Prostate gland (tissue), 2 donors: ENCODE measurements at regions not wholly inside any gene's neighbourhood (a gene's known extent, or its start where the extent isn't known, plus 50 kb on each side); places are given as distances from the start of the nearest gene placed in this dataset.
"Not testable (repeated sequence)": the region's sequence is repeated elsewhere in the genome, so short reads cannot be mapped to it uniquely, and the experiment has no call there.

Experiments
- DNase-seq: peaks from one replicate; pipeline ENCODE4 v3.0.0-alpha.2; 2019; ENCODE audit warnings: low spot score
- H3K27ac ChIP-seq, 2 donors: fragments of 200-600 bp; sonication (generic); 2 replicates each; pipeline ENCODE4 v1.5.1; 2017 to 2019
- H3K27me3 ChIP-seq: fragments of 200-600 bp; sonication (generic); replicated peaks from 2 replicates; pipeline ENCODE4 v1.5.1; 2019; ENCODE audit not compliant: insufficient read depth
- H3K36me3 ChIP-seq, 2 donors: fragments of 200-600 bp; sonication (generic); 1 replicate in 1 of 2; 2 replicates in 1 of 2; pipeline versions ENCODE4 v1.5.1 to v1.8.1; 2017 to 2019
- H3K4me1 ChIP-seq: fragments of 200-600 bp; sonication (generic); replicated peaks from 2 replicates; pipeline ENCODE4 v1.5.1; 2019
- H3K4me3 ChIP-seq, 2 donors: fragments of 200-600 bp; sonication (generic); 2 replicates each; pipeline ENCODE4 v1.5.1; 2017 to 2019
- H3K9me3 ChIP-seq: fragments of 200-600 bp; sonication (generic); 2 replicates; pipeline ENCODE4 v1.5.1; 2017
- CTCF ChIP-seq, 4 experiments: fragments of 200-600 bp in 2 of 4; fragments of 450-650 bp in 2 of 4; sonication (generic) in 2 of 4; IDR thresholded peaks; 1 replicate in 3 of 4; 2 replicates in 1 of 4; pipeline ENCODE4 v1.5.1; 2016 to 2019; ENCODE audit warnings: antibody characterized with exemption in 4 of 4, mild to moderate bottlenecking in 2 of 4, moderate library complexity in 2 of 4
- POLR2A ChIP-seq: fragments of 450-650 bp; IDR thresholded peaks from one replicate; pipeline ENCODE4 v1.6.1; 2016; ENCODE audit warnings: antibody characterized with exemption, mild to moderate bottlenecking
- POLR2AphosphoS5 ChIP-seq: sonication (generic); formaldehyde crosslinking; IDR thresholded peaks from one replicate; pipeline ENCODE4 v1.6.1; 2017; ENCODE audit warnings: antibody characterized with exemption
- WGBS: methylation state at CpG from one replicate; pipeline ENCODE4 v1.1.5; 2018; 5-methylcytosine and 5-hydroxymethylcytosine counted together
- intact Hi-C: fragments of 100-400 bp; cut with DNase I; formaldehyde crosslinking; loops from one replicate; pipeline ENCODE4 v1.14.2; 2022

DNA sequence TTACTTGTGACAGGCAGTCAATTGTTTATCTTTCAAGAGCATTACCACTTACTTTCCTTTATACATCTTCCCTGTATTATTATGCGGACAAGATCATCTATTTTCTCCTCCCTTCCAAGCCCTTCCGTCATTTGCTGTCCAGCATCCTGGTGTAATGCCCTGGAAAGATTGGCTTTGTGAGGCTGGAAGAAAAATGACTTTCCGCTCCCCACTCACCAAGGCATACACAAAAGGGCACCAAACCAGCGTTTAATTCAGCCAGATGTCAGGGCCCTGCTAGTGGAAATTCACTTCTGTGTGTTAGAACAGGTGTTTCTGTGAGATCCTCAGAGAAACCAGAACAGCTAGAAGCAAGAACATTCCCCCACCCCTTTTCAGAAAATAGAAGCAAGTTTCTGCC is 128.1 kb upstream of the NANOS1 start:
- no peaks in the 10 kb centered on the region for H3K4me1 ChIP-seq
- DNase-seq: no peak
- H3K9me3 ChIP-seq: no peaks in the 10 kb centered on the region
- H3K27me3 ChIP-seq: no peaks in the 10 kb centered on the region
- WGBS: 78% methylated on average over 4 of the region's 4 CpGs
- H3K4me3 ChIP-seq: no peak overlapping the region
- no peak overlapping the region for H3K27ac ChIP-seq
- intact Hi-C loops: no loop called here
- TF ChIP-seq POLR2AphosphoS5 (no peak), POLR2A (no peak), CTCF (IDR thresholded peaks at IDR 0.05) (no peak)
- H3K36me3 ChIP-seq: no peaks in the 10 kb centered on the region

DNA sequence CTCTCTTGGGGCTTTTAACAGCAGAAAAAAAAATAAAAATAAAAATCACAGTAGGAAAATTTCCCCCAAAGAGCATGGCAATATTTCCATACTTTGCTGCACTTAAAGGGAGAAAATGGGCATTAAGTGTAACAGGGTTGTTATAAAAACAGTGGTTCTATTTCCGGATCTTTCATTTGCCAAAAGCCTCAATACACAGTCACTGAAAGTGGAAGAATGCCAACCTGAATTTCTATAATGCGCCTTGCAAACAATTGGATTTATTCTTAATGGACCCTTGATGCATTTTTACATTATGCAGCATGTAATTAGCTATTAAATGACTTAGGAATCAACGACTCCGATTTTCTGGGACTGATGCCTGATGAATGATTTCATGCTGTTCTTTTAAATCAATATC is 127.6 kb upstream of the NANOS1 start:
- Histone ChIP-seq H3K27me3 (no peaks in the 10 kb centered on the region), H3K9me3 (no peaks in the 10 kb centered on the region), H3K36me3 (no peaks in the 10 kb centered on the region), H3K27ac (no peak overlapping the region), H3K4me3 (no peak overlapping the region), H3K4me1 (no peaks in the 10 kb centered on the region)
- 38% methylated on average over 4 of the region's 4 CpGs for WGBS
- no peak for TF ChIP-seq CTCF (IDR thresholded peaks at IDR 0.05)
- no peak for TF ChIP-seq POLR2A
- TF ChIP-seq POLR2AphosphoS5: no peak
- no peak for DNase-seq
- intact Hi-C loops: no loop called here

- H3K27ac ChIP-seq, H3K4me1 ChIP-seq, DNase-seq, H3K36me3 ChIP-seq, H3K4me3 ChIP-seq, intact Hi-C loops, H3K9me3 ChIP-seq, H3K27me3 ChIP-seq: not testable (repeated sequence)
- 96% methylated on average over 5 of the region's 5 CpGs for WGBS
Observed at GRCh38 chr10:118902656-118903055, 126.9 kb upstream of the NANOS1 start.

DNA sequence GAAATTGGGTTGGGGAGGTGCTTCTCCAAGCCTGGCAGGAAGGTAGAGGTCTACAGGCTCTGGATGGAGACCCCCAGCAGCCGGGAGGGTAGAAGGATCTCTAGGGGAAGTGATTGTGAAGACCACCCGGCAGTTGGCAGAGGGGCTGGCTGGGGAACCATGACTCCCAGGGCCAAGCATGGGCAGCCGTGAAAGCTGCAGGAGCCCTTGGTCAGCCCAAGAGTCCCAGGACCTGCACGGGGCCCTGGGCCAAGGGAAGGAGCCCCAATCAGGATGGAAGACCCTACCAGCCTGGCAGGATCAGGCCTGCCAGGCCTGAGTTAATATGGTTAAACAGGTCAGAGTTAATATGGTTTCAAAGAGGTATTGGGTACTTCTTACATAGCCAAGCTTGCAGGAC is 126.3 kb upstream of the NANOS1 start:
- Histone ChIP-seq H3K9me3 (no peaks in the 10 kb centered on the region), H3K4me3 (no peak overlapping the region), H3K4me1 (no peaks in the 10 kb centered on the region), H3K27me3 (no peaks in the 10 kb centered on the region), H3K36me3 (no peaks in the 10 kb centered on the region), H3K27ac (no peak overlapping the region)
- intact Hi-C loops: no loop called here
- 95% methylated on average over 4 of the region's 4 CpGs for WGBS
- no peak for TF ChIP-seq POLR2A
- no peak for TF ChIP-seq CTCF (IDR thresholded peaks at IDR 0.05)
- no peak for TF ChIP-seq POLR2AphosphoS5
- DNase-seq: no peak

- Histone ChIP-seq H3K27me3 (no peaks in the 10 kb centered on the region), H3K27ac (no peak overlapping the region), H3K9me3 (no peaks in the 10 kb centered on the region), H3K4me3 (no peak overlapping the region), H3K4me1 (no peaks in the 10 kb centered on the region), H3K36me3 (no peaks in the 10 kb centered on the region)
- intact Hi-C loops: no loop called here
- TF ChIP-seq CTCF (IDR thresholded peaks at IDR 0.05) (no peak), POLR2AphosphoS5 (no peak), POLR2A (no peak)
- DNase-seq: no peak
Observed at GRCh38 chr10:118903691-118904090, 125.8 kb upstream of the NANOS1 start.

- Histone ChIP-seq H3K36me3 (no peaks in the 10 kb centered on the region), H3K9me3 (no peaks in the 10 kb centered on the region), H3K27me3 (no peaks in the 10 kb centered on the region), H3K4me3 (no peak overlapping the region), H3K27ac (no peak overlapping the region), H3K4me1 (no peaks in the 10 kb centered on the region)
- no peak for DNase-seq
- WGBS: 62% methylated on average over 8 of the region's 8 CpGs
- TF ChIP-seq POLR2AphosphoS5: no peak
- no peak for TF ChIP-seq POLR2A
- TF ChIP-seq CTCF (IDR thresholded peaks at IDR 0.05): no peak
- intact Hi-C loops: no loop called here
Observed at GRCh38 chr10:118904286-118904685, 125.2 kb upstream of the NANOS1 start.
